ENCODE measurements at regions not wholly inside any gene's neighbourhood (a gene's known extent, or its start where the extent isn't known, plus 50 kb on each side); places are given as distances from the start of the nearest gene placed in this dataset.

DNA sequence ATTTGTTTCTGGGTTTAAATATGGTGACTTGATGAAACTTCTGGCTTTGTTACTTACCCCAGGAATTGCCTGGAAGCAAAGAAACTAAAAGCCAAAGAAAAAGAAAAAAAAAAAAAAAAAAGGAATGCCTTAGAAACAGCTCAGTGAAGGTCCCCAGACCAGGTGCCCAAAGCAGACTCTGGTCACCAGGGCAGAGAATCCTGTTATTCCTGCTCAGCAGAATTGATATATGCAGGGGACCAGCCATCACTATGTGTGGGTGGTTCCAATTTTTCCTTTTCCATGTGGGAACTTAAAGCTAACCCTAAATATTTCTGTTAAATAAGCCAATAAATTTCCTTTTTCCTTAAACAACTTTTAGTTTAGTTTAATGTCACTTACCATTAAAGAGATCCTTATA, 100.8 kb upstream of the TPRG1 start:
- Histone ChIP-seq H3K9me3 (ENCODE audit: control insufficient read depth, insufficient read depth, low read length) (no peaks in the 10 kb centered on the region), H3K27ac (ENCODE audit: low read depth, low read length) (no peak overlapping the region), H3K27me3 (ENCODE audit: control insufficient read depth, insufficient read depth, low read length) (no peaks in the 10 kb centered on the region), H3K4me3 (ENCODE audit: low read depth, low read length) (no peak overlapping the region)
- ChIA-PET POLR2A (no interaction called here), CTCF (no interaction called here)
- DNase-seq (ENCODE audit: low read depth, low spot score): no peak
- TF ChIP-seq, protein P1, sequence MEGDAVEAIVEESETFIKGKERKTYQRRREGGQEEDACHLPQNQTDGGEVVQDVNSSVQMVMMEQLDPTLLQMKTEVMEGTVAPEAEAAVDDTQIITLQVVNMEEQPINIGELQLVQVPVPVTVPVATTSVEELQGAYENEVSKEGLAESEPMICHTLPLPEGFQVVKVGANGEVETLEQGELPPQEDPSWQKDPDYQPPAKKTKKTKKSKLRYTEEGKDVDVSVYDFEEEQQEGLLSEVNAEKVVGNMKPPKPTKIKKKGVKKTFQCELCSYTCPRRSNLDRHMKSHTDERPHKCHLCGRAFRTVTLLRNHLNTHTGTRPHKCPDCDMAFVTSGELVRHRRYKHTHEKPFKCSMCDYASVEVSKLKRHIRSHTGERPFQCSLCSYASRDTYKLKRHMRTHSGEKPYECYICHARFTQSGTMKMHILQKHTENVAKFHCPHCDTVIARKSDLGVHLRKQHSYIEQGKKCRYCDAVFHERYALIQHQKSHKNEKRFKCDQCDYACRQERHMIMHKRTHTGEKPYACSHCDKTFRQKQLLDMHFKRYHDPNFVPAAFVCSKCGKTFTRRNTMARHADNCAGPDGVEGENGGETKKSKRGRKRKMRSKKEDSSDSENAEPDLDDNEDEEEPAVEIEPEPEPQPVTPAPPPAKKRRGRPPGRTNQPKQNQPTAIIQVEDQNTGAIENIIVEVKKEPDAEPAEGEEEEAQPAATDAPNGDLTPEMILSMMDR (IDR thresholded peaks at IDR 0.05; ENCODE audit: low read depth, low read length): no peak

GRCh38 chr3:189071446-189071845, 100.3 kb upstream of the TPRG1 start:
- Histone ChIP-seq H3K27ac (ENCODE audit: low read depth, low read length) (no peak overlapping the region), H3K27me3 (ENCODE audit: control insufficient read depth, insufficient read depth, low read length) (no peaks in the 10 kb centered on the region), H3K4me3 (ENCODE audit: low read depth, low read length) (no peak overlapping the region), H3K9me3 (ENCODE audit: control insufficient read depth, insufficient read depth, low read length) (no peaks in the 10 kb centered on the region)
- ChIA-PET POLR2A (no interaction called here), CTCF (no interaction called here)
- TF ChIP-seq, protein P1 (IDR thresholded peaks at IDR 0.05; ENCODE audit: low read depth, low read length): no peak
- DNase-seq (ENCODE audit: low read depth, low spot score): no peak

DNA sequence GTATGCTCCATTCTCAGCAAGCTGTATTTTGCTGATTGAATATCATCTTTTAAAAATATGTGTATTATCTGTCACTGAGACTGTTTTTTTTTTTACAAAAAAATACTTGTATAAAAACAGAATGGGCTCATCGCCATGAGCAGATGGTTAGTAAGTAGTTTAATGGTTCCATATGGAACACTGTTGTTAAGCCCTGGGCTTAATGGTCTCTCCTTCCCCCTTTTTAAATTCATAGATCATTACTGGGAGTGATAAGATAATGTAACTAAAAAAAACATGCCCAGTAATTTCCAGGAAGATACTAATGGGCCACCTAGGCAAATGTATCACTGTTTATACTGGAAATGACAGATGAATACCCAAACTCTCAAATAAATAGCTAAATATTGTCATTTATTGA, 95.3 kb upstream of the TPRG1 start:
- Histone ChIP-seq H3K9me3 (ENCODE audit: control insufficient read depth, insufficient read depth, low read length) (no peaks in the 10 kb centered on the region), H3K4me3 (ENCODE audit: low read depth, low read length) (no peak overlapping the region), H3K27me3 (ENCODE audit: control insufficient read depth, insufficient read depth, low read length) (peaks cover 5% of the 10 kb centered on the region), H3K27ac (ENCODE audit: low read depth, low read length) (no peak overlapping the region)
- ChIA-PET CTCF (no interaction called here), POLR2A (no interaction called here)
- TF ChIP-seq, protein P1 (IDR thresholded peaks at IDR 0.05; ENCODE audit: low read depth, low read length): no peak
- no peak for DNase-seq (ENCODE audit: low read depth, low spot score)

GRCh38 chr3:189080745-189081144, 91.0 kb upstream of the TPRG1 start:
- H3K9me3 ChIP-seq (ENCODE audit: control insufficient read depth, insufficient read depth, low read length): no peaks in the 10 kb centered on the region
- DNase-seq (ENCODE audit: low read depth, low spot score): no peak
- ChIA-PET POLR2A (no interaction called here), CTCF (no interaction called here)
- H3K27me3 ChIP-seq (ENCODE audit: control insufficient read depth, insufficient read depth, low read length): peaks cover 5% of the 10 kb centered on the region
- no peak overlapping the region for H3K27ac ChIP-seq (ENCODE audit: low read depth, low read length)
- no peak overlapping the region for H3K4me3 ChIP-seq (ENCODE audit: low read depth, low read length)
- TF ChIP-seq, protein P1 (IDR thresholded peaks at IDR 0.05; ENCODE audit: low read depth, low read length): no peak

GRCh38 chr3:189082666-189083427, 88.9 kb upstream of the TPRG1 start:
- peaks cover 5% of the 10 kb centered on the region for H3K27me3 ChIP-seq (ENCODE audit: control insufficient read depth, insufficient read depth, low read length)
- no peak overlapping the region for H3K4me3 ChIP-seq (ENCODE audit: low read depth, low read length)
- CTCF ChIA-PET: no interaction called here
- POLR2A ChIA-PET: no interaction called here
- TF ChIP-seq, protein P1 (IDR thresholded peaks at IDR 0.05; ENCODE audit: low read depth, low read length): no peak
- H3K9me3 ChIP-seq (ENCODE audit: control insufficient read depth, insufficient read depth, low read length): no peaks in the 10 kb centered on the region
- no peak for DNase-seq (ENCODE audit: low read depth, low spot score)
- H3K27ac ChIP-seq (ENCODE audit: low read depth, low read length): no peak overlapping the region
